GOT3 (cell line): ENCODE measurements at regions not wholly inside any gene's neighbourhood (a gene's known extent, or its start where the extent isn't known, plus 50 kb on each side); places are given as distances from the start of the nearest gene placed in this dataset.

Experiments used
- DNase-seq: peaks from one replicate; lab custom pipeline; 2025; ENCODE audit warnings: mixed read lengths; lab: John Stamatoyannopoulos, UW

GRCh38 chr3:35946854-35947515 lies 307.7 kb downstream of the ARPP21 start:
- DNase-seq = no peak

GRCh38 chr3:35950021-35950420 lies 310.7 kb downstream of the ARPP21 start:
- DNase-seq = no peak

- no peak for DNase-seq
Measured at GRCh38 chr3:35954413-35954812, 315.1 kb downstream of the ARPP21 start.

GRCh38 chr3:35965908-35966307 lies 326.6 kb downstream of the ARPP21 start:
- no peak for DNase-seq

GRCh38 chr3:35966629-35967464 lies 327.5 kb downstream of the ARPP21 start:
- no peak for DNase-seq

DNA sequence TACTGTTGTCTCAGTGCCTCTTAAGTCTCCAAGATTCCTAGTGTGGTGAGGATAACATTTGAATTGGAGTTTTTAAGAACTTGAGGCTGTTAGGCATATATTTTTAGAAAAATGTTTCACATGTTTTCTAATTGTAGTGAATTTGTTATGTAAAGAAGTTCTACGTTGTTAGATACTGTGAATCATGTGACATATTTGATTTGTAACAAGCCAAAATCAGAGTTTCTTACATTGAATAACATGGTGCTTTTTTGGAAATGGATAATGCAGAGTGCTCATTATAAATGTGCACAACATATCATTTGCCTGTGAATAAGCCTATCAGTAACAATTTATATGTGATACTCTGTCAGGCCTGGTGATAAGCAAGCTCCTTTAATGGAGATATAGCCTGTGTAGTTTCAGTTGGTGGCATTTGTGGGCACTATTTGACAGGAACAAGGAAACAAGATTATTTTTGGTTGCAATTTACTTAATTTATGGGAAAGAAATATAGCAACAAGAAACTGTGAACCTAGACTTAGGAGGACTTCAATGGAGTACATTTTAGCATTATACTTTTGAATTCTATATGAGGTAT lies 328.8 kb downstream of the ARPP21 start:
- DNase-seq = no peak

- no peak for DNase-seq
Measured at GRCh38 chr3:35969406-35969805, 330.1 kb downstream of the ARPP21 start.

GRCh38 chr3:35970793-35971192 lies 331.5 kb downstream of the ARPP21 start:
- DNase-seq = no peak

GRCh38 chr3:35971686-35972085 lies 332.4 kb downstream of the ARPP21 start:
- no peak for DNase-seq

DNA sequence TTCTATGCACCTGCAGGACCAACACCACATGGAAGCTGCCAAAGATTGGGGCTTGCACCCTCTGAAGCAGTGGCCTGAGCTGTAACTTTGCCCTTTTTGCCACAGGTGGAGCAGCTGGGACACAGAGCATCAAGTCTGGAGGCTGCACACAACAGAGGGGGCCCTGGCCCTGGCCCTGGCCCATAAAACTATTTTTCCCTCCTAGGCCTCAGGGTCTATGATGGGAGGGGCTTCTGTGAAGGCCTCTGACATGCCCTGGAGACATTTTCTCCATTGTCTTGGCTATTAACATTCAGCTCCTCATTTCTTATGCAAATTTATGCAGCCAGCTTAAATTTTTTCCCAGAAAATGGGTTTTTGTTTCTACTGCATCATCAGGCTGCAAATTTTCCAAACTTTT lies 335.5 kb downstream of the ARPP21 start:
- no peak for DNase-seq

DNA sequence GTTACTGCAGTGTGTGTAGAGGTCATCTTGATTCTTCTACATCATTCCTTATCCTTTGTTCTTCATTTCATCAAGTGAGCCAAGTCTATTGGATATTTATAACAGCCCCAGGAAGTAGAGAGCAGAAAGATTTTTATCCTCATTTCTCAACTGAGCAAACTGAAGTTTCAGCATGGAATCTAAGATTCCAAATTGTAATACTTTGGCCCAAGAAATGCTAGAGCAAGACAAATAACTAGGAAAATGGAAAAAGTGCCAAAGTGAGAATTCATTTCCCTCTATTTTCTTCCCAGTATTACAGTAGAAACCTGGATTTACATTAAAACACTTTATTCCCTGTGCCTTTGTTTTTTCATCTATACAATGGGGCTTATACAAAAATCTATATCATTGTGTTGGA lies 346.8 kb downstream of the ARPP21 start:
- DNase-seq = no peak

DNA sequence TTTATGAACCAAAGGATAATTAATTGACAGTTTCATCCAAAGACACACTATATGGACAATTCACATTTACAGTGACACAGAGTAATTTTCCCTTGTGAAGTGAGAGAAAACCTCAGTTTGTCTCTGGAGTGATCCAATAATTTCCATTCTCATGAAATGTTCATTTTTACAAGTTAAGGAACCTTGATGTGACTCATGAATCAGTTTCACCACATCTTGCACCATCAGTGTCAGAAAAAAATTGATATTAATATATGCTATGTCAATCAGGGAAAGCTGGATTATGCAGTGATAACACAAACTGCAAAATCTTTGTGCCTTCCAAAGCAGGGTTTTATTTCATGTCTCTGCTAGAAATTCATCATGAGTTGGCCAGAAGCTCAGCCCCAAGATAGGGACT lies 348.1 kb downstream of the ARPP21 start:
- no peak for DNase-seq

- no peak for DNase-seq
Measured at GRCh38 chr3:35992041-35992440, 352.7 kb downstream of the ARPP21 start.

GRCh38 chr3:36011791-36012190 lies 368.5 kb upstream of the STAC start:
- no peak for DNase-seq

DNA sequence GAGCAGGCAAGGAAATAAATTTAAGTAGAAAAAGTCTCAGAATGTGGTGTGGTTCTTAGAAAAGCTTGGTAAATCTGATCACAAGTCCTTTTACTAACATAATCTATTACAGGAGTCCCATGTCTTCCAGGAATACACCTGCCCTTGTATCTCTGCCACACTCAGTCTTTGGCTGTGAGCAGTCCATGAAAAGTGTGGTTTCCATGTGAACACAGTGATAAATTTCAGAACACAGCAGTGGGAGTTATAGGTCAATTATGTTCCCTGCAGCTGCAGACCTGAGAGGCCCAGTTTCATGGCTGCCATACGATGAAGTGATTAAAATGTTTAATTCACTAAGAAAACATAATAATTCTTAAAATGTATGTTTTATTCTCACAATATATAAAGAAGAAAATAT lies 366.9 kb upstream of the STAC start:
- DNase-seq = no peak

DNA sequence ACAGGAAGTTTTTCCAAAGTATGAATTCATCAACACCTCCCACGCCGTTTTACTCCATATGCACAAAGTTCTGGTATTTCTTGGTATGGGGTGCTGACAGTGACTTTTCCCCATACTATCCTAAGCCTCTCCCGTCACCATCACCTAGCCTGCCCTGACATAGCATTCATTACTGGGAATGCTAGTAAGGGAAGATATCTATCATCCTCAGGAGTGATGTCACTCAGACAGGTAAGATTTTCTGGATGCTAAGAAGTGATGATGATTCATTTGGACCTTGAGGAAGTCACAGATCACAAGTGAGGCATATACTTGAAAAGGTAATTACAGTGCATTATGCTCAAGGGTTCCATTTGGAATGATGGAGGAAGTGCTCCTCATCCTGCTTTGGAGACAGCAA lies 355.1 kb upstream of the STAC start:
- DNase-seq = no peak

DNA sequence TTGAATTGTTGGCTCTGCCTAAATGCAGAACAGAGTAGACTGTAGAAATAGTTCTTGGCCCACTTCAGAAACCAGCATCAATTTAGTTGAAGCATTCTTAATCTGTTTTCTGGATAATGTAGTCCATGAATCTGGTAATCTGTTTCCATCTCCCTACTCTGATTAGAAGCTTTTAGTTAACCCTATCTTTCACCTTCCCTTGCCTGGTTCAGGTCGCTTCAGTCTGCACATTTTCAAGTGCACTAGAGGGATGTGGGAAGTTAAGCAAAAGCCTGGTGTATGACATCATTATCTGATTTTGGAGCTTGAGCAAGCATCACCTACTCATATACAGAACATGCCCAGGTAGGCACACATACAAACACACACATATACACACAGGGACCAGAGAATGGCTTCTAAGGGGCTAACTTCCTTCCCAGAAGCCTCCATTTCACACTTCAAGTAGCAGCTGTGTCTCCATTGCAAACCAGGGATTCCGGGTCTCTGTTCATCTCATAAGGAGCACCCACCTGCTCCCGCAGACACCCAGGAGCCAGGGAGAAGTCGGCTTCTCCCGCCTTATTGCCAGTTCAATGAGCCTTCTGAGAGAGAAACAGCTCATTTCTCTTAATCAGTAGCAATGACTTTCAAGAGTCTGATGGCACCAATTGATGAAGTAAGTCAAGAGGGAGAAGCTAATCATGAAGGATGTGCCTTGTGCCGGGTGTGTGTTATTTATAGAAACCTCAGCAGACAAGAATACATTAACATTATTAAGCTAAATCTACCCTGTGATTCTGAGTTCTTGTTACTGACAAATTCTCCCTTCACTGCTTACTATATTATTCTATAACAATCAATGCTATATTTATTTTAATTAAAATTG lies 347.9 kb upstream of the STAC start:
- DNase-seq = no peak

DNA sequence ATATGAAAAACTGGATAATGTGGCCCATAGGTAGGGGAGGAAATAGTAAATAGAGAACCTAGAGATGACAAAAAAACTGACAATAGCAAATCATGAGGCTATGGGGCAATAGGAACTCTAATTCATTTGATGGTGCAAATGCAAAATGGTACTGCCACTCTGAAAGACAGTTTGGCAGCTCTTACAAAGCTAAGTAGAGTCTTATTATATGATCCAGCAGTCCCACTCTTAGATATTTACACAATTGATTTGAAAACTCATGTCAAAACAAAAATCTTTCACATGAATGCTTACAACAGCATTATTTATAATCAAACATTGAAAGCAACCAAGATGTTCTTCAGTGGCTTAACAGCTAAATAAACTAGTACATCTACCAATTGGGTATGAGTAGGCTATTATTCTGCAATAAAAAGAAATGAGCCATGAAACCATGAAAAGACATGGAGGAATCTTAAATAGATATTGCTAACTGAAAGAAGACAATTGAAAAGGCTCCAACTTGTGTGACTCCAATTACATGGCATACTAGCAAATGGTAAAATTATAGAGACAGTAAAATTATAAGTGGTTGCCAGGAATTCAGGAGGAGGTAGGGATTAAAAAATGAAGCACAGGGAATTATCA lies 321.8 kb upstream of the STAC start:
- no peak for DNase-seq

DNA sequence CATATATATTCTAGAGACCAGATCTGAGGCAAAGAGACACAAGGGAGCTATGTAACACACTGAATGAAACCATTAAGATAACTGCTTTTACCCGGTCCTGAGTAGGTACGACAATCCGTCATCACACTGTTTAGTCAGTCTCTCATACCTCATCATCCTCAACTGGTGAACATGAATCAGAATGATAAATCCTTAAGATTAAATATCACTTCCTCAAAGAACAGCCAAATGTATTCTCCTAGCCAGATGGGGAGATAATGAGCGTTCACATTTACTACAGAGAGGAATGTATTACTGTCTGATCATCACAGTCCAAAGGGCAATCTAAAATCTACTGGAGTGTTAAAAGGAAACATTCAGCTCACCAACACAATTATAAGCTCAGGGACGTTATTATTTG lies 319.4 kb upstream of the STAC start:
- no peak for DNase-seq

DNA sequence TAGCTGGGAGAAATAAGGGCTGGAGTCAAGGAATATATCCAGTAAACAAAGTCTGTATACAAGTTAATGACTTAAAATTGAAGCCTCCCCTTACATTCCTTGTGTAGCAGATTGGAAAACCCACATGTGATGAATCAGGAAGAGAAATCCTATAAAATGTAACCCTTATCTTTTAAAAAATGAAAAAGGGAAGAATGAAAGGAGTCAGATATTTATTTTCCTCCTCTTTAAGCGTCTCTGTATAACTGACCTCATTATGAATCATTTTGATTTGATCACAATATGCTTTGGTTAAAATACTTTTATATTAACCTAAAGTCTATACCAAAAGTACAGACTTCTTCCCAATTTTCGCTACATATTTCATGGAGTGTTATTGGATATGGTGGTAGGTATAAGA lies 316.3 kb upstream of the STAC start:
- DNase-seq = no peak

- DNase-seq = no peak
Measured at GRCh38 chr3:36065321-36065720, 315.0 kb upstream of the STAC start.

- DNase-seq = no peak
Measured at GRCh38 chr3:36075491-36075890, 304.8 kb upstream of the STAC start.
